Breast epithelium (tissue), 4 donors: ENCODE measurements at regions not wholly inside any gene's neighbourhood (a gene's known extent, or its start where the extent isn't known, plus 50 kb on each side); places are given as distances from the start of the nearest gene placed in this dataset.

ENCODE experiments used
- DNase-seq, 2 donors: peaks; one replicate each; pipeline ENCODE4 v3.0.0-alpha.2; 2019; ENCODE audit warnings: low spot score in 2 of 2
- H3K27ac ChIP-seq, 2 donors: fragments of 200-600 bp; sonication (generic) in 1 of 2; one replicate each; pipeline ENCODE4 v1.5.1; 2016 to 2019; ENCODE audit warnings: mild to moderate bottlenecking in 1 of 2
- H3K27me3 ChIP-seq, 2 donors: fragments of 200-600 bp; sonication (generic) in 1 of 2; one replicate each; pipeline versions ENCODE4 v1.5.1 to v1.6.0; 2017 to 2019; ENCODE audit warnings: control low read depth in 1 of 2, mild to moderate bottlenecking in 1 of 2
- H3K36me3 ChIP-seq: fragments of 200-600 bp; one replicate; pipeline ENCODE4 v1.5.1; 2019
- H3K4me1 ChIP-seq, 2 donors: fragments of 200-600 bp; sonication (generic); one replicate each; pipeline ENCODE4 v1.5.1; 2016 to 2019; ENCODE audit warnings: control low read depth in 1 of 2
- H3K4me3 ChIP-seq, 3 donors: fragments of 200-600 bp; sonication (generic); 1 replicate in 2 of 3; 2 replicates in 1 of 3; pipeline ENCODE4 v1.5.1; 2016 to 2019; ENCODE audit warnings: mild to moderate bottlenecking in 3 of 3, moderate library complexity in 2 of 3
- H3K9me3 ChIP-seq, 2 donors: fragments of 200-600 bp; sonication (generic) in 1 of 2; one replicate each; pipeline ENCODE4 v1.5.1; 2016 to 2019; ENCODE audit warnings: control low read depth in 1 of 2
- CTCF ChIP-seq, 3 donors: fragments of 450-650 bp; IDR thresholded peaks; one replicate each; pipeline ENCODE4 v1.5.1; 2016 to 2017; ENCODE audit warnings: antibody characterized with exemption in 3 of 3, mild to moderate bottlenecking in 3 of 3, moderate library complexity in 3 of 3
- POLR2A ChIP-seq: fragments of 450-650 bp; IDR thresholded peaks from one replicate; pipeline ENCODE4 v1.6.1; 2016; ENCODE audit warnings: antibody characterized with exemption, mild to moderate bottlenecking, moderate library complexity
- POLR2AphosphoS5 ChIP-seq, 3 donors: sonication (generic); formaldehyde crosslinking; IDR thresholded peaks; one replicate each; pipeline ENCODE4 v1.6.1; 2017; ENCODE audit warnings: antibody characterized with exemption in 3 of 3
- intact Hi-C: fragments of 100-400 bp; cut with DNase I; formaldehyde crosslinking; loops from one replicate; pipeline ENCODE4 v1.15.1; 2023; ENCODE audit warnings: low total_unique reads

- TF ChIP-seq POLR2A (no peak), POLR2AphosphoS5 (IDR thresholded peaks at IDR 0.05) (no peak), CTCF (IDR thresholded peaks at IDR 0.05) (no peak)
Observed at GRCh38 chr16:74033441-74033995, 263.1 kb upstream of the PSMD7 start.

GRCh38 chr16:74031551-74031950 lies 265.1 kb upstream of the PSMD7 start:
- no peak for DNase-seq
- intact Hi-C loops = no loop called here
- Histone ChIP-seq H3K9me3 (no peaks in the 10 kb centered on the region), H3K27ac (no peak overlapping the region), H3K36me3 (no peaks in the 10 kb centered on the region), H3K4me1 (no peaks in the 10 kb centered on the region), H3K27me3 (peaks cover 0 to 4% of the 10 kb centered on the region in 2 donors), H3K4me3 (no peak overlapping the region)
- TF ChIP-seq CTCF (IDR thresholded peaks at IDR 0.05) (no peak), POLR2A (no peak), POLR2AphosphoS5 (IDR thresholded peaks at IDR 0.05) (no peak)

More at GRCh38 chr16:74033441-74033995, 263.1 kb upstream of the PSMD7 start:
- no peak for DNase-seq
- Histone ChIP-seq H3K36me3 (no peaks in the 10 kb centered on the region), H3K27ac (no peak overlapping the region), H3K4me1 (no peaks in the 10 kb centered on the region), H3K4me3 (no peak overlapping the region), H3K27me3 (peaks cover 0 to 4% of the 10 kb centered on the region in 2 donors), H3K9me3 (no peaks in the 10 kb centered on the region)
- intact Hi-C loops = no loop called here

DNA sequence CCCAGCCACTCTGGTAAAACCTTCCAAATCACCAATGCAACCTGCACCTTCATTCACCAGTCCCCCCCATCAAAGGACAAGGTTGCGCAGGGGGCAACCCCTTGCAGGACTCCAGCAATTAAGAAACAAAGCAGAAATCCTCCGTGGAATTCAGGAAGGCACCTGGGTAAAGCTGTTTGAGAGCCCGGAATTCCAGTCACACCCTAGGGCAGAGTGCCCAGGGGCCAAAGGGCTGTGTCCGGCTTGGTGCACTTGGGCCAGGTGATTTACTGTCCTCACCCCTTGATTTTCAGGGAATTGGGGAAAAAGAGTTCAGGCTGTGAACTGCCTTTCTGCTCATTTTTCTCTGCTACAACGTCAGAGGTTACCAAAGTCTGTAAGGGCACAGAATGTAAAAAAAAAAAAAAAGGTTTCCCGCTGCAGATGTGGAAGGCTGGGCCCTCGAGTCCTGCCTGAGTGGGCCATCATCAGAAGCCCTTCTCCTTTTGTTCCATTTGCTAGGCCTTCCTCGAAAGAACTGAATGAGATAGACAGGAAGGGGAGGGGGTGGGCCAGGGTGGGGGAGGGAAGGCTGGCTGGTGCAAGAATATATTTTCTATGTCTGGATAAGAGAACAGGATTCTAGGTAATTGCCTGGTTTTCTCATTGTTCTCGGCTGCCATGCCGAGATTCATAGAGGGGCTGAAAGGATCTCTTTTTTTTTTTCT lies 266.5 kb upstream of the PSMD7 start:
- no peak for TF ChIP-seq POLR2A
- no peak for TF ChIP-seq CTCF (IDR thresholded peaks at IDR 0.05)
- TF ChIP-seq POLR2AphosphoS5 (IDR thresholded peaks at IDR 0.05) = no peak
- no peak for DNase-seq
- intact Hi-C loops = no loop called here
- no peaks in the 10 kb centered on the region for H3K4me1 ChIP-seq
- no peaks in the 10 kb centered on the region for H3K36me3 ChIP-seq
- H3K9me3 ChIP-seq = no peaks in the 10 kb centered on the region
- H3K4me3 ChIP-seq = no peak overlapping the region
- H3K27ac ChIP-seq = no peak overlapping the region
- H3K27me3 ChIP-seq = peaks cover 0 to 5% of the 10 kb centered on the region in 2 donors

GRCh38 chr16:74029115-74029792 lies 267.4 kb upstream of the PSMD7 start:
- H3K9me3 ChIP-seq = no peaks in the 10 kb centered on the region
- no peak overlapping the region for H3K4me3 ChIP-seq
- TF ChIP-seq POLR2AphosphoS5 (IDR thresholded peaks at IDR 0.05) (no peak), CTCF (IDR thresholded peaks at IDR 0.05) (no peak), POLR2A (no peak)
- H3K27ac ChIP-seq = no peak overlapping the region
- peaks cover 0 to 6% of the 10 kb centered on the region in 2 donors for H3K27me3 ChIP-seq
- H3K4me1 ChIP-seq = no peaks in the 10 kb centered on the region
- intact Hi-C loops = no loop called here
- H3K36me3 ChIP-seq = no peaks in the 10 kb centered on the region
- no peak for DNase-seq
